ENCODE measurements at regions not wholly inside any gene's neighbourhood (a gene's known extent, or its start where the extent isn't known, plus 50 kb on each side); places are given as distances from the start of the nearest gene placed in this dataset.

- Histone ChIP-seq H3K36me3 (ENCODE audit: control insufficient read depth, insufficient read depth, low read length) (no peaks in the 10 kb centered on the region), H3K4me3 (ENCODE audit: low read depth, low read length) (no peak overlapping the region), H3K27me3 (ENCODE audit: control insufficient read depth, insufficient read depth, low read length) (no peaks in the 10 kb centered on the region)
- FAIRE-seq: no peak
- no peak for DNase-seq (ENCODE audit: low read depth)
- TF ChIP-seq CTCF (IDR thresholded peaks at IDR 0.05; ENCODE audit: insufficient read depth, low read length, severe bottlenecking): no peak
Measured at GRCh38 chr9:102209176-102209575, 470.7 kb upstream of the GRIN3A start.

GRCh38 chr9:102206432-102206831 is 468.0 kb upstream of the GRIN3A start:
- no peak for FAIRE-seq
- TF ChIP-seq CTCF (IDR thresholded peaks at IDR 0.05; ENCODE audit: insufficient read depth, low read length, severe bottlenecking): no peak
- Histone ChIP-seq H3K36me3 (ENCODE audit: control insufficient read depth, insufficient read depth, low read length) (no peaks in the 10 kb centered on the region), H3K4me3 (ENCODE audit: low read depth, low read length) (no peak overlapping the region), H3K27me3 (ENCODE audit: control insufficient read depth, insufficient read depth, low read length) (no peaks in the 10 kb centered on the region)
- no peak for DNase-seq (ENCODE audit: low read depth)

GRCh38 chr9:102205251-102205650 is 466.8 kb upstream of the GRIN3A start:
- H3K4me3 ChIP-seq (ENCODE audit: low read depth, low read length): no peak overlapping the region
- no peaks in the 10 kb centered on the region for H3K36me3 ChIP-seq (ENCODE audit: control insufficient read depth, insufficient read depth, low read length)
- DNase-seq (ENCODE audit: low read depth): no peak
- H3K27me3 ChIP-seq (ENCODE audit: control insufficient read depth, insufficient read depth, low read length): no peaks in the 10 kb centered on the region
- no peak for TF ChIP-seq CTCF (IDR thresholded peaks at IDR 0.05; ENCODE audit: insufficient read depth, low read length, severe bottlenecking)
- no peak for FAIRE-seq

GRCh38 chr9:102202126-102202525 is 463.7 kb upstream of the GRIN3A start:
- Histone ChIP-seq H3K27me3 (ENCODE audit: control insufficient read depth, insufficient read depth, low read length) (no peaks in the 10 kb centered on the region), H3K4me3 (ENCODE audit: low read depth, low read length) (no peak overlapping the region), H3K36me3 (ENCODE audit: control insufficient read depth, insufficient read depth, low read length) (no peaks in the 10 kb centered on the region)
- no peak for TF ChIP-seq CTCF (IDR thresholded peaks at IDR 0.05; ENCODE audit: insufficient read depth, low read length, severe bottlenecking)
- no peak for DNase-seq (ENCODE audit: low read depth)
- no peak for FAIRE-seq

GRCh38 chr9:102185962-102186361 is 447.5 kb upstream of the GRIN3A start:
- no peak overlapping the region for H3K4me3 ChIP-seq (ENCODE audit: low read depth, low read length)
- no peak for DNase-seq (ENCODE audit: low read depth)
- FAIRE-seq: no peak
- H3K27me3 ChIP-seq (ENCODE audit: control insufficient read depth, insufficient read depth, low read length): no peaks in the 10 kb centered on the region
- H3K36me3 ChIP-seq (ENCODE audit: control insufficient read depth, insufficient read depth, low read length): no peaks in the 10 kb centered on the region
- no peak for TF ChIP-seq CTCF (IDR thresholded peaks at IDR 0.05; ENCODE audit: insufficient read depth, low read length, severe bottlenecking)

GRCh38 chr9:102185371-102185770 is 446.9 kb upstream of the GRIN3A start:
- FAIRE-seq: no peak
- no peak for DNase-seq (ENCODE audit: low read depth)
- no peak overlapping the region for H3K4me3 ChIP-seq (ENCODE audit: low read depth, low read length)
- no peaks in the 10 kb centered on the region for H3K36me3 ChIP-seq (ENCODE audit: control insufficient read depth, insufficient read depth, low read length)
- H3K27me3 ChIP-seq (ENCODE audit: control insufficient read depth, insufficient read depth, low read length): no peaks in the 10 kb centered on the region
- TF ChIP-seq CTCF (IDR thresholded peaks at IDR 0.05; ENCODE audit: insufficient read depth, low read length, severe bottlenecking): no peak
